Ascending aorta (tissue), 2 donors: ENCODE measurements at regions not wholly inside any gene's neighbourhood (a gene's known extent, or its start where the extent isn't known, plus 50 kb on each side); places are given as distances from the start of the nearest gene placed in this dataset.

ENCODE experiments used
- DNase-seq, 2 donors: peaks; one replicate each; pipeline ENCODE4 v3.0.0-alpha.2; 2019; ENCODE audit warnings: low spot score in 2 of 2
- H3K27ac ChIP-seq, 2 donors: fragments of 200-600 bp; sonication (generic); one replicate each; pipeline ENCODE4 v1.5.1; 2016 to 2017; ENCODE audit warnings: mild to moderate bottlenecking in 1 of 2
- H3K27me3 ChIP-seq: fragments of 200-600 bp; sonication (generic); one replicate; pipeline ENCODE4 v1.5.1; 2017
- H3K36me3 ChIP-seq, 2 donors: fragments of 200-600 bp; sonication (generic); one replicate each; pipeline ENCODE4 v1.5.1; 2016
- H3K4me1 ChIP-seq, 2 donors: fragments of 200-600 bp; sonication (generic); one replicate each; pipeline ENCODE4 v1.5.1; 2016 to 2017; ENCODE audit warnings: mild to moderate bottlenecking in 1 of 2
- H3K4me3 ChIP-seq, 2 donors: fragments of 200-600 bp; sonication (generic); one replicate each; pipeline ENCODE4 v1.5.1; 2016 to 2017; ENCODE audit warnings: mild to moderate bottlenecking in 1 of 2
- H3K9me3 ChIP-seq, 2 donors: fragments of 200-600 bp; sonication (generic); one replicate each; pipeline ENCODE4 v1.5.1; 2016
- CTCF ChIP-seq, 3 experiments: fragments of 200-600 bp in 2 of 3; fragments of 450-650 bp in 1 of 3; sonication (generic) in 2 of 3; IDR thresholded peaks; one replicate each; pipeline ENCODE4 v1.5.1; 2016 to 2019; ENCODE audit warnings: antibody characterized with exemption in 3 of 3, mild to moderate bottlenecking in 1 of 3, moderate library complexity in 1 of 3
- intact Hi-C: fragments of 100-400 bp; cut with DNase I; formaldehyde crosslinking; loops from one replicate; pipeline ENCODE4 v1.15.1; 2023

- no peak for TF ChIP-seq CTCF (IDR thresholded peaks at IDR 0.05)
- Histone ChIP-seq H3K27ac (no peak overlapping the region), H3K36me3 (no peaks in the 10 kb centered on the region), H3K9me3 (no peaks in the 10 kb centered on the region), H3K4me1 (peaks cover 0 to 8% of the 10 kb centered on the region in 2 donors), H3K4me3 (no peak overlapping the region), H3K27me3 (no peaks in the 10 kb centered on the region)
- intact Hi-C loops: no loop called here
- no peak for DNase-seq
Observed at GRCh38 chr1:201656311-201657032, 117.5 kb downstream of the NAV1 start.

GRCh38 chr1:201659572-201659971, 120.6 kb downstream of the NAV1 start:
- Histone ChIP-seq H3K27ac (no peak overlapping the region), H3K27me3 (no peaks in the 10 kb centered on the region), H3K9me3 (no peaks in the 10 kb centered on the region), H3K36me3 (peaks cover 0 to 3% of the 10 kb centered on the region in 2 donors), H3K4me1 (peaks cover 0 to 6% of the 10 kb centered on the region in 2 donors), H3K4me3 (no peak overlapping the region)
- TF ChIP-seq CTCF (IDR thresholded peaks at IDR 0.05): no peak
- no peak for DNase-seq
- intact Hi-C loops: no loop called here

- Histone ChIP-seq H3K27me3 (no peaks in the 10 kb centered on the region), H3K4me3 (no peak overlapping the region), H3K27ac (no peak overlapping the region), H3K9me3 (no peaks in the 10 kb centered on the region), H3K36me3 (peaks cover 0 to 3% of the 10 kb centered on the region in 2 donors), H3K4me1 (peaks cover 0 to 6% of the 10 kb centered on the region in 2 donors)
- DNase-seq: no peak
- no peak for TF ChIP-seq CTCF (IDR thresholded peaks at IDR 0.05)
- intact Hi-C loops: no loop called here
Observed at GRCh38 chr1:201660931-201661822, 122.2 kb downstream of the NAV1 start.

- Histone ChIP-seq H3K4me1 (peaks cover 0 to 2% of the 10 kb centered on the region in 2 donors), H3K27me3 (no peaks in the 10 kb centered on the region), H3K27ac (no peak overlapping the region), H3K36me3 (peaks cover 0 to 3% of the 10 kb centered on the region in 2 donors), H3K4me3 (no peak overlapping the region), H3K9me3 (no peaks in the 10 kb centered on the region)
- intact Hi-C loops: no loop called here
- TF ChIP-seq CTCF (IDR thresholded peaks at IDR 0.05): no peak
- no peak for DNase-seq
Observed at GRCh38 chr1:201661823-201662359, 123.0 kb downstream of the NAV1 start.

- no peak for TF ChIP-seq CTCF (IDR thresholded peaks at IDR 0.05)
- Histone ChIP-seq H3K4me3 (no peak overlapping the region), H3K9me3 (no peaks in the 10 kb centered on the region), H3K4me1 (no peaks in the 10 kb centered on the region), H3K36me3 (peaks cover 0 to 3% of the 10 kb centered on the region in 2 donors), H3K27me3 (no peaks in the 10 kb centered on the region), H3K27ac (no peak overlapping the region)
- DNase-seq: no peak
- intact Hi-C loops: no loop called here
Observed at GRCh38 chr1:201662646-201663045, 123.7 kb downstream of the NAV1 start.
